SK-N-SH (cell line): ENCODE measurements at regions not wholly inside any gene's neighbourhood (a gene's known extent, or its start where the extent isn't known, plus 50 kb on each side); places are given as distances from the start of the nearest gene placed in this dataset.

Source experiments
- CHD2 ChIP-seq: fragments of 150-350 bp; IDR thresholded peaks from 2 replicates; pipeline ENCODE4 v1.6.1; 2018; ENCODE audit warnings: low read length; ENCODE audit not compliant: partially characterized antibody
- TF ChIP-seq, protein P1 (sequence below): fragments of 200-600 bp; sonication (generic); IDR thresholded peaks from 2 replicates; pipeline ENCODE4 v1.6.1; 2017; ENCODE audit warnings: antibody characterized with exemption, mild to moderate bottlenecking, moderate library complexity

DNA sequence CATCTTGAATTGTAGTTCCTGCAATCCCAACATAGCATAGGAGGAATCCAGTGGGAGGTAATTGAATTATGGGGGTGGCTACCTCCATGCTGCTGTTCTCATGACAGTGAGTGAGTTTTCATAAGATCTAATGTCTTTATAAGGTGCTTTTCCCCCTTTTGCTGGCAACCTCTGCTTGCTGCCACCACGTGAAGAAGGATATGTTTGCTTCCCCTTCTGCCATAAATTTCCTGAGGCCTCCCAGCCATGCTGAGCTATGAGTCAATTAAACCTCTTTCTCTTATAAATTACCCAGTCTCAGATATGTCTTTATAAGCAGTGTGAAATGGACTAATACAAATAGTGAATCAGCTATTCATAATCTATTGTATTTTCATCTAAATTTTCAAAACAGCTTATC, 537.3 kb downstream of the EPHA3 start:
- TF ChIP-seq, protein P1, sequence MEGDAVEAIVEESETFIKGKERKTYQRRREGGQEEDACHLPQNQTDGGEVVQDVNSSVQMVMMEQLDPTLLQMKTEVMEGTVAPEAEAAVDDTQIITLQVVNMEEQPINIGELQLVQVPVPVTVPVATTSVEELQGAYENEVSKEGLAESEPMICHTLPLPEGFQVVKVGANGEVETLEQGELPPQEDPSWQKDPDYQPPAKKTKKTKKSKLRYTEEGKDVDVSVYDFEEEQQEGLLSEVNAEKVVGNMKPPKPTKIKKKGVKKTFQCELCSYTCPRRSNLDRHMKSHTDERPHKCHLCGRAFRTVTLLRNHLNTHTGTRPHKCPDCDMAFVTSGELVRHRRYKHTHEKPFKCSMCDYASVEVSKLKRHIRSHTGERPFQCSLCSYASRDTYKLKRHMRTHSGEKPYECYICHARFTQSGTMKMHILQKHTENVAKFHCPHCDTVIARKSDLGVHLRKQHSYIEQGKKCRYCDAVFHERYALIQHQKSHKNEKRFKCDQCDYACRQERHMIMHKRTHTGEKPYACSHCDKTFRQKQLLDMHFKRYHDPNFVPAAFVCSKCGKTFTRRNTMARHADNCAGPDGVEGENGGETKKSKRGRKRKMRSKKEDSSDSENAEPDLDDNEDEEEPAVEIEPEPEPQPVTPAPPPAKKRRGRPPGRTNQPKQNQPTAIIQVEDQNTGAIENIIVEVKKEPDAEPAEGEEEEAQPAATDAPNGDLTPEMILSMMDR: no peak
- no peak for TF ChIP-seq CHD2
